ENCODE measurements at regions not wholly inside any gene's neighbourhood (a gene's known extent, or its start where the extent isn't known, plus 50 kb on each side); places are given as distances from the start of the nearest gene placed in this dataset.

DNA sequence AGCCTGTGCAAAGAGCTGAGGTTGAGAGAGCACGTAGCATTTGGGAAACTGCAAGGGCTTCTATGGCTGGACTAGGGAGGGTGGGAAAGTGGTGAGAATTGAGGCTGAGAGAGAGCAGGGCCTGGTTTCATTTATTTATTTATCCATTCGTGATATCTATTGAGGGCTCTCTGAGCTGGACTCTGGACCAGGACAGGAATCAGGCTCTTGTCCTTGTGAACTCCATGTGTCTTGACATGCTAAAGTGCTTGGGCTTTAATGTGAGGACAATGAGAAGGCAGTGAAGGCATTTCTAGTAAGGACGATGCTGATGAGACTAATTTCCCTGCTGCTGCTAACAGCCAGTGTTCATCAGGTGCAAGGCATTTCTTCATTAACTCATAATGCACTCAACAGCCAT lies 95.9 kb upstream of the KLF4 start:
- peaks cover 0 to 36% (median 12%) of the 10 kb centered on the region in 9 donors for H3K4me1 ChIP-seq
- no peaks in the 10 kb centered on the region for H3K9me3 ChIP-seq
- no peaks in the 10 kb centered on the region for H3K27me3 ChIP-seq
- TF ChIP-seq, protein P1, sequence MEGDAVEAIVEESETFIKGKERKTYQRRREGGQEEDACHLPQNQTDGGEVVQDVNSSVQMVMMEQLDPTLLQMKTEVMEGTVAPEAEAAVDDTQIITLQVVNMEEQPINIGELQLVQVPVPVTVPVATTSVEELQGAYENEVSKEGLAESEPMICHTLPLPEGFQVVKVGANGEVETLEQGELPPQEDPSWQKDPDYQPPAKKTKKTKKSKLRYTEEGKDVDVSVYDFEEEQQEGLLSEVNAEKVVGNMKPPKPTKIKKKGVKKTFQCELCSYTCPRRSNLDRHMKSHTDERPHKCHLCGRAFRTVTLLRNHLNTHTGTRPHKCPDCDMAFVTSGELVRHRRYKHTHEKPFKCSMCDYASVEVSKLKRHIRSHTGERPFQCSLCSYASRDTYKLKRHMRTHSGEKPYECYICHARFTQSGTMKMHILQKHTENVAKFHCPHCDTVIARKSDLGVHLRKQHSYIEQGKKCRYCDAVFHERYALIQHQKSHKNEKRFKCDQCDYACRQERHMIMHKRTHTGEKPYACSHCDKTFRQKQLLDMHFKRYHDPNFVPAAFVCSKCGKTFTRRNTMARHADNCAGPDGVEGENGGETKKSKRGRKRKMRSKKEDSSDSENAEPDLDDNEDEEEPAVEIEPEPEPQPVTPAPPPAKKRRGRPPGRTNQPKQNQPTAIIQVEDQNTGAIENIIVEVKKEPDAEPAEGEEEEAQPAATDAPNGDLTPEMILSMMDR (IDR thresholded peaks at IDR 0.05), result no peak
- ATAC-seq (no peak), DNase-seq (no peak)
- 84 to 87% methylated on average over 3 of the region's 3 CpGs for WGBS, 2 donors
- no peak overlapping the region for H3K4me3 ChIP-seq
- no peak overlapping the region for H3K27ac ChIP-seq
- intact Hi-C loops (cut with DNase I), result loop anchor here in 3 of 10 donors (5.0 to 10.0 kb wide), 3 partner anchors 52 to 559 kb away; partner anchors contain the start of gene KLF4 (in 2 of the 3)
- no peaks in the 10 kb centered on the region for H3K36me3 ChIP-seq

DNA sequence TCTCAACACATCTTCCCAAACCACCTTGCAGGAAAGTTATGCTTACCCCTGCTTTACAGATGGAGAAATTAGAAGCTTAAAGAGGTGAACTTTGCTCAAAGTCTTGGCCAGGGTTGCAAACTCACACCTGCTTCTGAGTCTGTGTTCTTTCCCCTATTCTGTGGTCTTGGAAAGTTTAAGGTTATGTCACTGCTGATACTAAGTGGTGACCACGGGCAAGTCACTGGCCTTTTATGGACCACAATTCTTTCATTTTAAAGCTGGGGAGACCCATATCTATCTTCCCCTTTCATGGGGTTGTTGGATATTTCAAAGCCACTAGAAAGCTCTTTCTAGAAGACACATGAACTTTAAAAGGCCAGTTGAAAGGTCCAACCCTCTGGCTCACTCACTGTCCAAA lies 95.4 kb upstream of the KLF4 start:
- intact Hi-C loops (cut with DNase I), result loop anchor here in 3 of 10 donors (5.0 to 10.0 kb wide), 3 partner anchors 52 to 560 kb away; partner anchors contain the start of gene KLF4 (in 2 of the 3)
- 83 to 84% methylated on average over 1 of the region's 1 CpG for WGBS, 2 donors

DNA sequence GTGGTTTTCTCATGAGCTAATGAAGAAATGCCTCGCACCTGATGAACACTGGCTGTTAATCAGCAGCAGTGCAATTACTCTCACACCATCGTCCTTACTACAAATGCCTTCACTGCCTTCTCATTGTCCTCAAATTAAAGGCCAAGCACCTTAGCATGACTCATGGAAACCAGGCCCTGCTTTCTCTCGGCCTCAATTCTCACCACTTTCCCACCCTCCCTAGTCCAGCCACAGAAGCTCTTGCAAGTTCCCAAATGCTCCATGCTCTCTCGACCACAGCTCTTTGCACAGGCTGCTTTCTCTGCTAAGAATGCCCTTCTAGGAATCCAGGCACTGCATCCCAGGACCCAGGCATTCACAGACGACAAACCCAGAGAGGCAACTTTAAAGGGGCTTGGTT lies 94.6 kb upstream of the KLF4 start:
- no peaks in the 10 kb centered on the region for H3K27me3 ChIP-seq
- ATAC-seq, result no peak
- TF ChIP-seq, protein P1 (IDR thresholded peaks at IDR 0.05), result no peak
- peaks cover 0 to 36% (median 12%) of the 10 kb centered on the region in 9 donors for H3K4me1 ChIP-seq
- H3K9me3 ChIP-seq, result no peaks in the 10 kb centered on the region
- intact Hi-C loops (cut with DNase I), result loop anchor here in 2 of 10 donors (10.0 kb wide), 1 partner anchor 561 kb away; no protein-coding TSS in a partner anchor
- WGBS, 2 donors, result 77 to 78% methylated on average over 5 of the region's 5 CpGs
- H3K36me3 ChIP-seq, result no peaks in the 10 kb centered on the region
- H3K27ac ChIP-seq, result peak overlapping the region in 1 of 10 donors; percentile 32
- DNase-seq, result no peak
- H3K4me3 ChIP-seq, result no peak overlapping the region

More for the DNA sequence above, 95.4 kb upstream of the KLF4 start:
- H3K9me3 ChIP-seq, result no peaks in the 10 kb centered on the region
- H3K4me1 ChIP-seq, result peaks cover 0 to 36% (median 12%) of the 10 kb centered on the region in 9 donors
- ATAC-seq, result no peak
- H3K4me3 ChIP-seq, result no peak overlapping the region
- H3K27ac ChIP-seq, result no peak overlapping the region
- DNase-seq, result no peak
- TF ChIP-seq, protein P1 (IDR thresholded peaks at IDR 0.05), result no peak
- no peaks in the 10 kb centered on the region for H3K27me3 ChIP-seq
- H3K36me3 ChIP-seq, result no peaks in the 10 kb centered on the region

DNA sequence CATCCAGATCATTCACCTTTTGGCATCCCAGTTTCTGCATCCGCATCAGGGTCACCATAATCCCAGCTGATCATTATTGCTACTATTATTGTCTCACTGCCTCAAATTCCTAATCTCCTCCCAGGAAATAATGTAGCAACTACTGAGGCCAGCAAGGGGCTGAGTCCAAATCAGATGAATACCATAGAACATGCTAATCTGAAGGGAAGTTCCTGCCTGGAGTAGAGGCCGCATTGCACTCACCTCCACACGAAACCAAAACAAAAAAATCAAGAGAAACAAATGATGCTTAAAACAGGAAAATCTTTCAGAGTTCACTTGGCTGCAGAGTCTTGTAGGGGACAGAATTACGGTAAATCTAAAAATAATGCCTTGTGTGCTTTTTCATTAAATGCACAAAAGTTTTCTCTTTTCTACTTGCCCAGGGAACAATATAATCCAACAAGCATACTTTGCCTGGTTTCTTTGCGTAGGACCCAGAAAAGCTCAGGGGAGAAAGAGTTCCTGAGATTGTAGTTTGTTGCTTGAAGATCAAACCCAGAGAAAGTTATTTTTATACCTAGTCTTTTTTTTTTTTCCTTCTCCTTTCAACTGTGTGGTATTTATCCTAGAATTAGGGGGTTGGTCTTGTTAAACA lies 87.7 kb upstream of the KLF4 start:
- ATAC-seq, result peak; percentile 38 to 94 (median 90)
- Histone ChIP-seq H3K27ac (peak overlapping the region; percentile 21 to 85 (median 66)), H3K27me3 (no peaks in the 10 kb centered on the region), H3K36me3 (no peaks in the 10 kb centered on the region), H3K9me3 (no peaks in the 10 kb centered on the region), H3K4me3 (no peak overlapping the region), H3K4me1 (peaks cover 0 to 16% (median 5%) of the 10 kb centered on the region in 9 donors)
- TF ChIP-seq, protein P1 (IDR thresholded peaks at IDR 0.05), result no peak
- intact Hi-C loops (cut with DNase I), result loop anchor here in 1 of 10 donors (10.0 kb wide), 1 partner anchor 82 kb away; no protein-coding TSS in a partner anchor
- WGBS, 2 donors, result 46 to 66% methylated on average over 5 of the region's 5 CpGs
- peak in 1 of 2 donors; percentile 23 for DNase-seq

All from heart right ventricle (tissue), 16 donors.